Neural progenitor cell (in vitro differentiated cells): ENCODE measurements at regions not wholly inside any gene's neighbourhood (a gene's known extent, or its start where the extent isn't known, plus 50 kb on each side); places are given as distances from the start of the nearest gene placed in this dataset.

Experiments used
- CTCF ChIP-seq: fragments of 200-600 bp; sonication (generic); IDR thresholded peaks from 2 replicates; pipeline ENCODE4 v1.5.1; 2017; ENCODE audit warnings: antibody characterized with exemption, mild to moderate bottlenecking
- EZH2 ChIP-seq: fragments of 200-600 bp; sonication (generic); IDR thresholded peaks from 2 replicates; pipeline ENCODE4 v1.6.1; 2017; ENCODE audit warnings: antibody characterized with exemption, mild to moderate bottlenecking, moderate library complexity
- EZH2phosphoT487 ChIP-seq: fragments of 200-600 bp; sonication (generic); IDR thresholded peaks from 2 replicates; pipeline ENCODE4 v1.6.1; 2017; ENCODE audit warnings: antibody characterized with exemption

- no peak for TF ChIP-seq CTCF
- TF ChIP-seq EZH2phosphoT487, result no peak
- no peak for TF ChIP-seq EZH2
Observed at GRCh38 chr6:167428664-167429333, 103.9 kb downstream of the TTLL2 start.
